Right lobe of liver (tissue), 6 donors: ENCODE measurements at regions not wholly inside any gene's neighbourhood (a gene's known extent, or its start where the extent isn't known, plus 50 kb on each side); places are given as distances from the start of the nearest gene placed in this dataset.
"Not testable (repeated sequence)": the region's sequence is repeated elsewhere in the genome, so short reads cannot be mapped to it uniquely, and the experiment has no call there.

ENCODE experiments used
- ATAC-seq, 4 donors: fragments of 200-7000 bp; cut with Tn5 transposase; one replicate each; pipeline ENCODE4 v1.9.1; 2020; ENCODE audit warnings: mild to moderate bottlenecking in 4 of 4, moderate library complexity in 4 of 4
- DNase-seq, 3 donors: peaks; one replicate each; pipeline ENCODE4 v3.0.0-alpha.2; 2020
- H3K27ac ChIP-seq, 3 donors: fragments of 200-600 bp; one replicate each; pipeline ENCODE4 v1.8.0; 2022
- H3K27me3 ChIP-seq, 2 donors: fragments of 200-600 bp; one replicate each; pipeline ENCODE4 v1.8.0; 2022
- H3K36me3 ChIP-seq, 4 donors: fragments of 200-600 bp; sonication (generic) in 1 of 4; one replicate each; pipeline versions ENCODE4 v1.5.1 to v1.8.0; 2017 to 2022; ENCODE audit warnings: control low read depth in 1 of 4
- H3K4me1 ChIP-seq, 4 donors: fragments of 200-600 bp; sonication (generic) in 1 of 4; one replicate each; pipeline versions ENCODE4 v1.5.1 to v1.8.0; 2017 to 2022; ENCODE audit warnings: control low read depth in 1 of 4
- H3K4me3 ChIP-seq, 3 donors: fragments of 200-600 bp; one replicate each; pipeline ENCODE4 v1.8.0; 2022
- H3K9me3 ChIP-seq, 4 donors: fragments of 200-600 bp; sonication (generic) in 1 of 4; one replicate each; pipeline versions ENCODE4 v1.5.1 to v1.8.0; 2017 to 2022; ENCODE audit warnings: control low read depth in 1 of 4
- CTCF ChIP-seq, 4 donors: fragments of 200-600 bp in 3 of 4; fragments of 450-650 bp in 1 of 4; IDR thresholded peaks; one replicate each; pipeline versions ENCODE4 v1.5.1 to v1.8.0; 2016 to 2022; ENCODE audit warnings: antibody characterized with exemption in 4 of 4, mild to moderate bottlenecking in 2 of 4
- POLR2A ChIP-seq: fragments of 450-650 bp; IDR thresholded peaks from one replicate; pipeline ENCODE4 v1.6.1; 2017; ENCODE audit warnings: antibody characterized with exemption, mild to moderate bottlenecking
- WGBS: methylation state at CpG from one replicate; pipeline ENCODE4 v1.1.6; 2018; ENCODE audit warnings: low coverage, low lambda C conversion rate; ENCODE audit not compliant: insufficient coverage; ENCODE audit errors: missing lambda C conversion rate; 5-methylcytosine and 5-hydroxymethylcytosine counted together
- intact Hi-C, 2 donors: fragments of 100-400 bp; cut with DNase I; formaldehyde crosslinking; loops; one replicate each; pipeline versions ENCODE4 v1.11.2 to v1.14.1; 2022
- donor health status: DM: no; HTN: yes; CAD: no.
- donor health status: DM: no; HTN: no; CAD: no.
- donor health status: DM: no; HTN: no; CAD: no.
- donor health status: DM: no; HTN: yes; CAD: no.
- donor health status: DM: no; HTN: yes; CAD: no.

- WGBS, result 73% methylated on average over 3 of the region's 3 CpGs
These were observed 196.8 kb upstream of the PTPRZ1 start for GRCh38 chr7:121676168-121676567.

GRCh38 chr7:121674455-121674854, 198.5 kb upstream of the PTPRZ1 start:
- ATAC-seq, H3K9me3 ChIP-seq, H3K4me3 ChIP-seq, H3K27ac ChIP-seq, DNase-seq, H3K27me3 ChIP-seq, H3K4me1 ChIP-seq, intact Hi-C loops, H3K36me3 ChIP-seq: not testable (repeated sequence)
- 42% methylated on average over 2 of the region's 2 CpGs for WGBS

More at GRCh38 chr7:121676168-121676567, 196.8 kb upstream of the PTPRZ1 start:
- TF ChIP-seq POLR2A (no peak), CTCF (IDR thresholded peaks at IDR 0.05) (no peak)
- H3K4me3 ChIP-seq, result no peak overlapping the region
- H3K9me3 ChIP-seq, result no peaks in the 10 kb centered on the region
- intact Hi-C loops, result no loop called here
- ATAC-seq (no peak), DNase-seq (no peak)
- no peaks in the 10 kb centered on the region for H3K36me3 ChIP-seq
- H3K4me1 ChIP-seq, result no peaks in the 10 kb centered on the region
- no peaks in the 10 kb centered on the region for H3K27me3 ChIP-seq
- H3K27ac ChIP-seq, result no peak overlapping the region

GRCh38 chr7:121669144-121669543, 203.8 kb upstream of the PTPRZ1 start:
- Histone ChIP-seq H3K9me3 (no peaks in the 10 kb centered on the region), H3K4me3 (no peak overlapping the region), H3K4me1 (no peaks in the 10 kb centered on the region), H3K36me3 (no peaks in the 10 kb centered on the region), H3K27me3 (no peaks in the 10 kb centered on the region), H3K27ac (no peak overlapping the region)
- no peak for ATAC-seq
- TF ChIP-seq POLR2A (no peak), CTCF (IDR thresholded peaks at IDR 0.05) (no peak)
- intact Hi-C loops, result no loop called here
- no peak for DNase-seq

GRCh38 chr7:121666306-121666705, 206.7 kb upstream of the PTPRZ1 start:
- H3K36me3 ChIP-seq, result no peaks in the 10 kb centered on the region
- 76% methylated on average over 1 of the region's 1 CpG for WGBS
- no peak overlapping the region for H3K27ac ChIP-seq
- H3K27me3 ChIP-seq, result no peaks in the 10 kb centered on the region
- ATAC-seq (no peak), DNase-seq (no peak)
- no peaks in the 10 kb centered on the region for H3K4me1 ChIP-seq
- no peak overlapping the region for H3K4me3 ChIP-seq
- TF ChIP-seq POLR2A (no peak), CTCF (IDR thresholded peaks at IDR 0.05) (no peak)
- intact Hi-C loops, result no loop called here
- H3K9me3 ChIP-seq, result no peaks in the 10 kb centered on the region

GRCh38 chr7:121643320-121643719, 229.6 kb upstream of the PTPRZ1 start:
- Histone ChIP-seq H3K4me1 (no peaks in the 10 kb centered on the region), H3K36me3 (no peaks in the 10 kb centered on the region), H3K27ac (no peak overlapping the region), H3K4me3 (no peak overlapping the region), H3K27me3 (no peaks in the 10 kb centered on the region), H3K9me3 (no peaks in the 10 kb centered on the region)
- TF ChIP-seq POLR2A, result no peak
- TF ChIP-seq CTCF (IDR thresholded peaks at IDR 0.05), result no peak
- DNase-seq, result no peak
- 35% methylated on average over 1 of the region's 1 CpG for WGBS
- no peak for ATAC-seq
- intact Hi-C loops, result no loop called here
